Globus pallidus (tissue), 1 donor: ENCODE measurements at regions not wholly inside any gene's neighbourhood (a gene's known extent, or its start where the extent isn't known, plus 50 kb on each side); places are given as distances from the start of the nearest gene placed in this dataset.
"Not testable (repeated sequence)": the region's sequence is repeated elsewhere in the genome, so short reads cannot be mapped to it uniquely, and the experiment has no call there.

Experiments used
- DNase-seq: peaks from one replicate; pipeline ENCODE4 v3.0.0-alpha.2; 2015; ENCODE audit warnings: low spot score

- no peak for DNase-seq
Observed at GRCh38 chr7:115558161-115558560, 472.4 kb downstream of the TFEC start.

- DNase-seq, result not testable (repeated sequence)
Observed at GRCh38 chr7:115557296-115557695, 473.3 kb downstream of the TFEC start.

- no peak for DNase-seq
Observed at GRCh38 chr7:115552766-115553165, 477.8 kb downstream of the TFEC start.

- DNase-seq, result no peak
Observed at GRCh38 chr7:115549910-115550309, 480.7 kb downstream of the TFEC start.

- no peak for DNase-seq
Observed at GRCh38 chr7:115548756-115549155, 481.8 kb downstream of the TFEC start.

- DNase-seq, result no peak
Observed at GRCh38 chr7:115546790-115547189, 483.8 kb downstream of the TFEC start.

GRCh38 chr7:115533785-115534184, 496.8 kb downstream of the TFEC start:
- no peak for DNase-seq

- DNase-seq, result no peak
Observed at GRCh38 chr7:115526278-115526677, 504.3 kb downstream of the TFEC start.

- DNase-seq, result no peak
Observed at GRCh38 chr7:115522174-115522573, 508.4 kb downstream of the TFEC start.

GRCh38 chr7:115516341-115516740, 514.2 kb downstream of the TFEC start:
- no peak for DNase-seq

- no peak for DNase-seq
Observed at GRCh38 chr7:115511330-115511729, 519.2 kb downstream of the TFEC start.

GRCh38 chr7:115505136-115505535, 525.4 kb downstream of the TFEC start:
- no peak for DNase-seq

- no peak for DNase-seq
Observed at GRCh38 chr7:115499956-115500355, 530.6 kb downstream of the TFEC start.

- DNase-seq, result no peak
Observed at GRCh38 chr7:115496006-115496405, 534.6 kb downstream of the TFEC start.

- DNase-seq, result no peak
Observed at GRCh38 chr7:115494529-115495147, 535.9 kb downstream of the TFEC start.

GRCh38 chr7:115493381-115493780, 537.2 kb downstream of the TFEC start:
- no peak for DNase-seq

- no peak for DNase-seq
Observed at GRCh38 chr7:115491744-115492380, 538.7 kb downstream of the TFEC start.

GRCh38 chr7:115479448-115479847, 551.1 kb downstream of the TFEC start:
- no peak for DNase-seq

- no peak for DNase-seq
Observed at GRCh38 chr7:115478426-115478825, 552.1 kb downstream of the TFEC start.

GRCh38 chr7:115477193-115477651, 553.3 kb downstream of the TFEC start:
- DNase-seq, result no peak

- no peak for DNase-seq
Observed at GRCh38 chr7:115476671-115477181, 553.8 kb downstream of the TFEC start.

- DNase-seq, result no peak
Observed at GRCh38 chr7:115475761-115476385, 554.0 kb downstream of the MDFIC start.

GRCh38 chr7:115475206-115475605, 553.3 kb downstream of the MDFIC start:
- no peak for DNase-seq
